Endodermal cell (in vitro differentiated cells): ENCODE measurements at regions not wholly inside any gene's neighbourhood (a gene's known extent, or its start where the extent isn't known, plus 50 kb on each side); places are given as distances from the start of the nearest gene placed in this dataset.

ENCODE experiments used
- DNase-seq: peaks from one replicate; pipeline ENCODE4 v3.0.0-alpha.2; 2017
- H3K27ac ChIP-seq: 2 replicates; pipeline ENCODE4 v1.5.1; 2013; ENCODE audit warnings: mild to moderate bottlenecking, low read depth, low read length, moderate library complexity
- H3K27me3 ChIP-seq: 2 replicates; pipeline ENCODE4 v1.6.1; 2013; ENCODE audit warnings: mild to moderate bottlenecking, low read length, moderate library complexity; ENCODE audit not compliant: insufficient read depth, control insufficient read depth, poor library complexity, severe bottlenecking
- H3K36me3 ChIP-seq: 2 replicates; pipeline ENCODE4 v1.7.0; 2013; ENCODE audit warnings: mild to moderate bottlenecking, low read length, moderate library complexity; ENCODE audit not compliant: control insufficient read depth, insufficient read depth
- H3K4me1 ChIP-seq: one replicate; pipeline ENCODE4 v1.7.0; 2013; ENCODE audit warnings: low read length; ENCODE audit not compliant: control insufficient read depth, insufficient read depth
- H3K4me3 ChIP-seq: 2 replicates; pipeline ENCODE4 v1.5.1; 2013; ENCODE audit warnings: mild to moderate bottlenecking, low read length, moderate library complexity
- H3K9ac ChIP-seq: 2 replicates; pipeline ENCODE4 v1.6.1; 2013; ENCODE audit warnings: mild to moderate bottlenecking, low read length, moderate library complexity; ENCODE audit not compliant: poor library complexity, severe bottlenecking; ENCODE audit errors: extremely low read depth
- H3K9me3 ChIP-seq: 2 replicates; pipeline ENCODE4 v1.6.1; 2013; ENCODE audit warnings: mild to moderate bottlenecking, low read length, moderate library complexity; ENCODE audit not compliant: control insufficient read depth
- H3K27ac Mint-ChIP-seq: 2 replicates; pipeline ENCODE4 v1.8.0; 2020; ENCODE audit warnings: mixed read lengths
- H3K27me3 Mint-ChIP-seq: 2 replicates; pipeline ENCODE4 v1.8.0; 2021; ENCODE audit warnings: mild to moderate bottlenecking, mixed read lengths; ENCODE audit not compliant: insufficient read depth
- H3K36me3 Mint-ChIP-seq: 2 replicates; pipeline ENCODE4 v1.8.0; 2020; ENCODE audit warnings: low read depth, mixed read lengths
- H3K4me1 Mint-ChIP-seq: 2 replicates; pipeline ENCODE4 v1.8.0; 2020; ENCODE audit warnings: mixed read lengths
- H3K4me3 Mint-ChIP-seq: 2 replicates; pipeline ENCODE4 v1.8.0; 2020; ENCODE audit warnings: mild to moderate bottlenecking, moderate library complexity, mixed read lengths
- H3K9me3 Mint-ChIP-seq: 2 replicates; pipeline ENCODE4 v1.8.0; 2020; ENCODE audit warnings: mild to moderate bottlenecking, mixed read lengths
- whole genome bisulfite sequencing, 2 experiments: methylation state at CpG; one replicate each; pipeline versions ENCODE4 v1.1.5 to v1.1.7; 2013; ENCODE audit warnings: missing lambda C conversion rate in 2 of 2, mixed read lengths in 1 of 2; ENCODE audit not compliant: insufficient coverage in 1 of 2, insufficient read length in 1 of 2; 5-methylcytosine and 5-hydroxymethylcytosine counted together
- TF ChIP-seq, protein P1 (sequence below): fragments of 200-600 bp; sonication (generic); conservative IDR thresholded peaks from 2 replicates; pipeline ENCODE4 v1.5.0; 2021; ENCODE audit warnings: antibody characterized with exemption, mild to moderate bottlenecking

DNA sequence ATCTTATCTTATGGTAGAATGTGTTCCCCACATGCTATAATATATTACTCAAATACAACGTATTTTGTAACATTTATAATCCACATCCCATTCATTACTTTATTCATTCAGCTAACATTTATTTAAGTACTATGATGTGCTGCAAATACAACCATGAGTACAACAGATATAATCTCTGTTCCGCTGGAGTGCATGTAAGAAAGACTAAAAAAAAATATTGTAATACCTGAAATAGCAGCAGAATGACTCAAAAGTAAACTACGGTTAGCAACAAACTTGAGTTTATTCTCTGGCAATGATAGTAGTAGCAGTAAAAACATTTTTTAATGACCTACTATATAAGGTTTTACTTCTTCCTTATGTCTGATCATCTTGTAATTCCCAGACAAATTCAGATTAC, 1776.3 kb downstream of the STIM2 start:
- 80 to 89% methylated on average over 1 to 3 of the region's 3 CpGs for WGBS, 2 experiments

GRCh38 chr4:28639747-28640146, 1779.1 kb downstream of the STIM2 start:
- H3K4me1 Mint-ChIP-seq, result no peaks in the 10 kb centered on the region
- no peaks in the 10 kb centered on the region for H3K36me3 Mint-ChIP-seq
- H3K27ac Mint-ChIP-seq, result no peak overlapping the region
- H3K9me3 Mint-ChIP-seq, result no peaks in the 10 kb centered on the region
- H3K4me3 Mint-ChIP-seq, result no peak overlapping the region
- 89 to 90% methylated on average over 1 to 2 of the region's 2 CpGs for WGBS, 2 experiments
- H3K27me3 Mint-ChIP-seq, result no peaks in the 10 kb centered on the region
- Histone ChIP-seq H3K4me3 (no peak overlapping the region), H3K4me1 (no peaks in the 10 kb centered on the region), H3K36me3 (no peaks in the 10 kb centered on the region), H3K27me3 (no peaks in the 10 kb centered on the region), H3K9me3 (no peaks in the 10 kb centered on the region), H3K9ac (no peak overlapping the region), H3K27ac (no peak overlapping the region)
- no peak for DNase-seq
- TF ChIP-seq, protein P1, sequence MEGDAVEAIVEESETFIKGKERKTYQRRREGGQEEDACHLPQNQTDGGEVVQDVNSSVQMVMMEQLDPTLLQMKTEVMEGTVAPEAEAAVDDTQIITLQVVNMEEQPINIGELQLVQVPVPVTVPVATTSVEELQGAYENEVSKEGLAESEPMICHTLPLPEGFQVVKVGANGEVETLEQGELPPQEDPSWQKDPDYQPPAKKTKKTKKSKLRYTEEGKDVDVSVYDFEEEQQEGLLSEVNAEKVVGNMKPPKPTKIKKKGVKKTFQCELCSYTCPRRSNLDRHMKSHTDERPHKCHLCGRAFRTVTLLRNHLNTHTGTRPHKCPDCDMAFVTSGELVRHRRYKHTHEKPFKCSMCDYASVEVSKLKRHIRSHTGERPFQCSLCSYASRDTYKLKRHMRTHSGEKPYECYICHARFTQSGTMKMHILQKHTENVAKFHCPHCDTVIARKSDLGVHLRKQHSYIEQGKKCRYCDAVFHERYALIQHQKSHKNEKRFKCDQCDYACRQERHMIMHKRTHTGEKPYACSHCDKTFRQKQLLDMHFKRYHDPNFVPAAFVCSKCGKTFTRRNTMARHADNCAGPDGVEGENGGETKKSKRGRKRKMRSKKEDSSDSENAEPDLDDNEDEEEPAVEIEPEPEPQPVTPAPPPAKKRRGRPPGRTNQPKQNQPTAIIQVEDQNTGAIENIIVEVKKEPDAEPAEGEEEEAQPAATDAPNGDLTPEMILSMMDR, result no peak

More for the DNA sequence above, 1776.3 kb downstream of the STIM2 start:
- no peaks in the 10 kb centered on the region for H3K36me3 ChIP-seq
- no peaks in the 10 kb centered on the region for H3K27me3 ChIP-seq
- peaks cover 8% of the 10 kb centered on the region for H3K9me3 Mint-ChIP-seq
- no peak overlapping the region for H3K9ac ChIP-seq
- no peaks in the 10 kb centered on the region for H3K27me3 Mint-ChIP-seq
- H3K4me3 ChIP-seq, result no peak overlapping the region
- no peaks in the 10 kb centered on the region for H3K4me1 ChIP-seq
- no peaks in the 10 kb centered on the region for H3K36me3 Mint-ChIP-seq
- H3K4me1 Mint-ChIP-seq, result no peaks in the 10 kb centered on the region
- H3K27ac Mint-ChIP-seq, result no peak overlapping the region
- no peak overlapping the region for H3K27ac ChIP-seq
- no peak for DNase-seq
- no peak overlapping the region for H3K4me3 Mint-ChIP-seq
- TF ChIP-seq, protein P1, result no peak
- peaks cover under 1% of the 10 kb centered on the region for H3K9me3 ChIP-seq

GRCh38 chr4:28654618-28655017, 1794.0 kb downstream of the STIM2 start:
- Histone ChIP-seq H3K36me3 (no peaks in the 10 kb centered on the region), H3K4me3 (no peak overlapping the region), H3K9ac (no peak overlapping the region), H3K27me3 (no peaks in the 10 kb centered on the region), H3K27ac (no peak overlapping the region), H3K4me1 (no peaks in the 10 kb centered on the region), H3K9me3 (no peaks in the 10 kb centered on the region)
- no peak for DNase-seq
- Mint-ChIP-seq H3K9me3 (no peaks in the 10 kb centered on the region), H3K36me3 (no peaks in the 10 kb centered on the region), H3K4me3 (no peak overlapping the region), H3K27ac (no peak overlapping the region), H3K4me1 (peaks cover 17% of the 10 kb centered on the region), H3K27me3 (no peaks in the 10 kb centered on the region)
- 100% methylated on average over 2 of the region's 3 CpGs; no CpG with 5 or more reads in 1 of the 2 experiments for WGBS, 2 experiments
- TF ChIP-seq, protein P1, result no peak
